ENCODE measurements at regions not wholly inside any gene's neighbourhood (a gene's known extent, or its start where the extent isn't known, plus 50 kb on each side); places are given as distances from the start of the nearest gene placed in this dataset.

DNA sequence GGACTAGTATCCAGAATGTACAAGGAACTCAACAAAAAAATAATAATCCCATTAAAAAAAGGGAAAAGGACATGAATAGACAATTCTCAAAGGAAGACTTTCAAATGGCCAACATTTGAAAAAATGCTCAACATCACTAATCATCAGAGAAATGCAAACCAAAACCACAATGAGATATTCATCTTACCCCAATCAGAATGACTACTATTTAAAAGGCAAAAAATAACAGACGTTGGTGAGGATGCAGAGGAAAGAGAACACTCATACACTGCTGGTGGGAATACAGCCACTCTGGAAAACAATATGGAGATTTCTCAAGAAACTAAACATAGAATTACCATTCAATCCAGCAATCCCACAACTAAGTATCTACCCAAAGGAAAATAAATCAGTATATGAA lies 133.1 kb downstream of the KDR start:
- no peak for DNase-seq (ENCODE audit: low spot score)

DNA sequence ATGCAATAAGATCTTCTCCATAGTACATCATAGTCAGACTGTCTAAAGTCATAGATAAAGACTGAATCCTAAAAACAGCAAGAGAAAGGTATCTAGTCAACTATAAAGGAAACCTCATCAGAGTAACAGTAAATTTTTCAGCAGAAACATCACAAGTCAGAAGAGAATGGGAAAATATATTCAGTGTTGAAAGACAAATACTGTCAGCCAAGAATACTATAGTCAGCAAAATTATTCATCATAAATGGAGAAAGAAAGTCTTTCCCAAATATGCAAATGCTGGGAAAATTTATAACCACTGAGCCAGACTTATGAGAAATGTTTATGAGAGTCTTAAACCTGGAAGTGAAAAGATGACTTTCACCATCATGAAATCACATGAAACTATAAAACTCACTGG lies 136.7 kb downstream of the KDR start:
- no peak for DNase-seq (ENCODE audit: low spot score)

DNA sequence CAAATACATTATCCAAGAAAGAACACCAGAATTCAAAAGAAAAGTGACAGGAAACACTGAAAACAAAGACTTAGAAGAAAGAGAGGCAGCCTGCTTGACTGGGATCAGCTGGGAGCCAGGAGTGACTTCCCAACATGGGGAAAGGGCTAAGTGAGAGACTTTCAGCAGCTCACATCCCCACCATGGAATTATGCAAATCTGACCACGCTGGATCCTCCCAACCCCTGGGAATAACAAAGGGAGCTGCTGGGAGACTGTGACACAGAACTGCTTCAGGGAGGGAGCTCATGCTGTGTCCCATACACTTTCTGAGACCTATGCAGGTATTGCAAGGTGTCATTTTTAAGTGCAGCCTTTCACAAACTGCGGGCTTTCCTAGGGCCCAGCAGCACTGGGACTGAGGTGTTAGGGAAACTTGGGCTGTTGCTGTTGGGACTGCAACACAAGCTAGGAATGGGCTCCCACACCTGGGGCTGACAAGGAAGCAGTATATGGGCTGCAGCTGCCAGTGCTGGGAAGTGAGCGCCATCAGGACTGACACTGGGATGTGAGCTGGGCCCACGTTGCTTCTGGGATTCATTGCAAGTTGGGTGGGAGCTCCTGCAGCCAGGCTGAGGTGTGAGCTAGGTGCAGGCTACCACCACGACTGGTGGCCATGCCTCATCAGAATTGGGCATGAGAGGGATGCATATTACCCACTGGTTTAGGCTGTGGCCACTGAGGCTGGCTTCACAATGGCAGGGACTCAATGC lies 139.1 kb downstream of the KDR start:
- DNase-seq (ENCODE audit: low spot score) = no peak

DNA sequence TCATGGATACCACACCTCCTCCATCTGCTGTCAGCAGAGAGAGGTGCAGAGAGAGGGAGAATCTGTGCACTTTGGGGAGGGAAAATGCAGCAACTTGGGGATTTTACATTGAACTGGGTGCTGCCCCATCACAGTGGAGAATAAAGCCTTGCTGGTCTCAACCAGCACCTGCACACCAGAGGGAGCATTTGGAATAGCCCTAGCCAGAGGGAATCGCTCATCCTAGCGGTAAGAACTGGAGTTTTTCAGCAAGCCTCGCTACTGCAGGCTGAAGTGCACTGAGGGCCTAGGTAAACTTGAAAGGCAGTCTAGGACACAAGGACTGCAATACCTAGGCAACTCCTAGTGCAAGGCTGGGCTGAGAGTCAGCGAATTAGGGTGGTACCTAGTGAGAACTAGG lies 148.7 kb downstream of the KDR start:
- DNase-seq (ENCODE audit: low spot score) = no peak

DNA sequence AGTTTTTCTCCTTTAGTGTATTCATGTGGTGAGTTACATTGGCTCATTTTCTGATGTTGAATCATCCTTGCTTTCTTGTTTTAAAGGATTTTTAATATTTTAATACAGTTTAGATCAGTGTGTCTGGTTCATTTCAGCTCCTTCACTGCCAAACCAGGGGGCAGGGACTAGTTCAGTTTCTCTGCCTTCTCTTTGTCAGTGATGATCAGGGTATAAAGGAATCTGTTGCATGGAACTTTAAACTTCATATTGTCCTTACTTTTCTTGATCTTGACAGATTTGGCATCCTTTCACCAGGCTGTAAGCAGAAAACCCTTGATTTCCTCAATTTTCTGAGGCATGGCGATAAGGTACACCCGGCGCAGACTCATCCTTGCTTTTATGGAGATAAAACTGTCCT lies 149.4 kb downstream of the KDR start:
- DNase-seq (ENCODE audit: low spot score) = no peak

DNA sequence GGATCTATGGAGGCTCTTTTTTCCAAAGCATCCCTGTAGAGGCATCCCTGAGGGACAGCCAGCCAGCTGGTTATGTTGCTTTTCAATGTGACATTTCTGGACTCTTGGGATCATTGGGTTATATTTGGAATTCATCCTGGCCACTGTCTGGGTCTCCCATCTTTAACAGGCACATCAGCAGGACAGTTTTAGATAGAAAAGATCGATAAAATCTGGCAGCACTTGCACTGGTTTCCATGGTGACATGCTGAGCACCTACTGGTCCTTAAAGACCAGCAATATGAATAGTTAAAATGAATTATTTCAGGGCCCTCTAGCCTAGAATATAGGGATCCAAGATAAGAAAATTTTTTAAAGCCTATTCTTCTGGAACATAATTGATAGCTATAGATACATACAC lies 151.6 kb downstream of the KDR start:
- DNase-seq (ENCODE audit: low spot score) = no peak

DNA sequence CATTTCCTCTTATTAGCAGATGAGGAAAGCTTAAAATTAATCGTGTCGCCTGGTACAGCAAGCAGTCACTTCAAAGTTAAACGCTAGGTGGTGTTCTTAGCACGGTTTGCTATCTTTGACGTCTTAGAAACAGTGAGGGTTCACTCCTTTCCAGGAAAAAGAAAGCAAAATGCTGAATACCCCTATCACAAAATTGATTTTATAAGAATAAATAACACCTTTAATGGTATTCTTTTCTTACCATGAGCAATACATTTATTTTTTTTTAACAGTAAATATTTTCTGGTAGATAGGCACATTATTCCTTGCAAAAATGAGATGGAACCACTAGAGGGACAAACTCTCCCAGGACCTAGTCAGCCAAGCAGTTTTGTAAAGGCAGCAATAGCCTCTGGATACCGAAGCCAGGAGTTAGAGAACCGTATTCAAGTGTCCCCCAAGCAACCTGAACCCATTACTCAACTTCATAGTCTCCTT lies 153.9 kb downstream of the KDR start:
- DNase-seq (ENCODE audit: low spot score) = peak; percentile 34

DNA sequence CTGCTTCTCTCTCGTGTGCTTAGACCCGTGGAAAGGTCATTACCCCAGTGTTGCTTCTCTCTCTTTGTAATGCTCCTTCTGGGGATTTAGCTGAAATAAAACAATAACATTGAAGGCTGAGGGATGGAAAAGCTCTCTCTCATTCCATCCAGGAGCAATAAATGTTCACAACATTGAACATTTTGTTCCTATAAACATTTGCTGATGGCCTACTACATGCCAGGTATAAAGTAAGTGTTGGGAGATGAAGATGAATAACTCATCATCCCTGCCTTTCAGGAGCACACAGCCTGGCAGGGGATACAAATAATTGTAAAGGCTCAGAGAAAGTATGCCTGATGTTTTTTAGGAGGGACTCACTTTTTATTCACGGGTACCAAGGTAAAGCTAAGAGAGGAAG lies 158.1 kb downstream of the KDR start:
- no peak for DNase-seq (ENCODE audit: low spot score)

DNA sequence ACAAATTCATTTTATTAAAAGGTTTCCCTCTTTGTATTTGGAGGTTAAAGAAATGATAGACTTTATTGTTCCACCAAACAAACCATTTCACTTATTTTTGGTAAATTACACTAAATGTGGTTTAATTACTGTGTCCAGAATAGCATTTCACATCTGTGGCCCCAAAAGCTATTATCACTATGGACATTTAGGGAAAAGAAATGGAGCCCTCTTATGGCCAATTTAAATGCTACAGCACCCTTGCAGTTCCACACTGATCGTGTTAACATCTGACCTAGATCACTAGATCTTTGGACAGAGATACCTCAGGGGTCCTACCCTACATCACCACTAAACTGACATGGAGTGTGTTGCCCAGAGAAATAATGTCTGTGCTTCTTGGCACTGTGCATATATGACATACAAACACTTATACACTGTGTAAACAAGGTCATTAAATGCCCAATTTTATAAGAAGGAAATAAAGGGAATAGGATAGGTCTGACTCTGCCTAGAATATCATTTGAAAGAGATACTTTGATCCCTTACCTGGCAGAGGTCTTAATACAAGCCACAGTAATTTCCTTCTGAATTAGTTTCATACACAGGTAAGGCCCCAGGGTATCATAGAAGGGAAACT lies 163.9 kb downstream of the KDR start:
- DNase-seq (ENCODE audit: low spot score) = peak; percentile 24

DNA sequence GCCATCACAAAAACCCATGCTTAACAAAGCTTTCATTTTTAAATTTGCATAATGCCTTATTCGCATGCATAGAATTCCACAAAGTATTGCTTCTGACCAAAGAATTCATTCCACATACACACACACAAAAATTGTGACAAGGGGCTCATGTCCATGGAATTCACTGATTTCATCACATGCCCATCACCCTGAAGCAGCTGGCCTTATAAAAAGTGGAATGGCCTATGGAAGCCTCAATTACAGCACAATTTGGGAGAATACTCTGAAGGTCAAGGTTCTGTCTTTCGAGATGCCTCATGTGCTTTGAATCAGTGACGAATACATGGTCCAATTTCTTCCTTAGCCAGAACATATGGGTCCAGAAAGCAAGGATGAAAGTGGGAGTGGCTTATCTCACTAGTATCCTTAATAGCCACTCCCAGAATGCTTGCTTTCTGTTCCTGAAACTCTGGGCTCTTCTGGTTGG lies 165.7 kb downstream of the KDR start:
- no peak for DNase-seq (ENCODE audit: low spot score)

DNA sequence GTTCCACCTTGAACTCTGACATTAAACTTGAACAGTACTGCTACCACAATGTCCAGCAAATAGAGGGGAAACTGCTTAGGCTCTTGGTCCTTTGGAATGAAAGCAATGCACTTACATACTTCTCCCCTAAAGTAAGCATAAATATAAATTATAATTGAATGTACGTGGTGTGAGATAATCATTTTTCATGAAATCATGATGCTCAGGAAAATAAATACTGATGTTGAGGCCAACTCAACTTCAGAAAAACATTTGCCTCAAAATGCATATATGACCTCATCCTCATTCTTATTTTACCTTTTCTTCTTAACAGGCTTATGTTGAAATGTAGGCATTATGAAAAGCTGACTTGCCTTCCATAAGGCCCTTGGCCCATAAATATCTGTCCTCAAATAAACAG lies 166.3 kb downstream of the KDR start:
- no peak for DNase-seq (ENCODE audit: low spot score)

DNA sequence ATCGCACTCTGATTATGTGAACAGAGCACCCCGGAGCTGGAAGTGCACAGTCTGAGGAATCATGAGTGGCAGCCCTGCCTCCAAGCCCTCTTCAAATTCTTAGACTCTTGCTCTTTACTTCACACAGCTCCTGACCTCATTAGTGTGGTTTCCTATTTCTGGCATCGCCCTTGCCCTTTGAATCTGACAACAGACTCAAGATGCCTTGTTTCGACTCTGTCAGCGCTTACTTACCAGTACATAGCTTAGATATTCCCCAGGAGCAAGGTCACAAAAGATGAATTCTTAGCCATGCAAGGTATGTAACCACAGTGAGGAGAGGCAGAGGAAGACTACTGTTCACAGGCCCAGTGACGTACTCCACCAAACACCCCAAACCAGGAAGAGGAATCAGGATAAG lies 167.2 kb downstream of the KDR start:
- DNase-seq (ENCODE audit: low spot score) = no peak

DNA sequence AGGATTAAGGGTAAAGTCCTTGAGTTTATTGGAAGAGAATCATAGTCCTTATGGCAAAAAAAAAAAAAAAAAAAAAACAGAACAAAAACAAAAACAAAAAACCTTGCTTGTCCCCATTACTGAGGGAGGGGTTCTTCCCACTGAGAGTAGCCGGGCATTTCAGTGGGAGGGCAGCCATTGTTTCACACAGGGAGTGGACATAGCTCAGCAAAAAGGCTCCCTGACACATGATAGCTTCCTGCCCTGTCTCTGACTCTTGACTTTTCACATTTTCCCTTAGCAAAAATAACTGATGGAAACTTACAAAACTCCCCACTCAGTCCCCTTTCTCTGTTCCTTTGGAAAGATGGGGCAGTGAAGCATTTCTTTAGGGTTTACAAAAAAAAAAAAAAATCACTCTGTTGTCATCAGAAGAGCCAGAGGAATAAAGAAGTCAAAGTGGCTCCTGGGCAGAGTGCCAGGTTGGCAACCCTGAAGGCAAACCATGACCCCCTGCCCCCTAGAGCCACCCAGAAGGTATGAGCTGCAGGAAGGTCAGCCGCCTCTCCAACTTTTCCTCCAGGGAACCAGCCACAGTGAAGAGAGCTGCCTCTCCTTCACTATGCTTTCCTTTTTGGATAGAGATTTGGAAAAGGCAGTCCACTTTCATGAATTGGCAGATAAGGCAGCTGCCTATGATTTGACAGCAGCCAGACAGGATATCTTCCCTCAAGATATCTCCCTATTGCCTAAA lies 170.6 kb downstream of the KDR start:
- no peak for DNase-seq (ENCODE audit: low spot score)

DNA sequence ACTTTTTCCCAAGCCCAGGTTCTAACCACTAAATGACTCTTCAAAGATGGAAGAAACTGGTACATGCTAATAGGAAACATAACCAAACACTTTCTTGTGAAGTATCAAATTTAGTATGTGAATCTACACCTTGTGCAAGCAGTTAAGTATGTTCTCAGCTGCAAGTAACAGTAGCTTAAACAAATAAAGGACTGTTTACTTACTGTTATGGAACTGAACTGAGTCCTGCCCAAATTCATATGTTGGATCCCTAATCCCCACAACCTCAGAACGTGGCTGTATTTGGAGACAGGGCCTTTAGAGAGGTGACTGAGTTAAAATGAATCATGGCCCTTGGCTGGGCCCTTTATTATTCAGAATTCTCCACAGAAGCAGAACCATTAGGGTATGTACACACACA lies 178.7 kb downstream of the KDR start:
- DNase-seq (ENCODE audit: low spot score) = no peak

DNA sequence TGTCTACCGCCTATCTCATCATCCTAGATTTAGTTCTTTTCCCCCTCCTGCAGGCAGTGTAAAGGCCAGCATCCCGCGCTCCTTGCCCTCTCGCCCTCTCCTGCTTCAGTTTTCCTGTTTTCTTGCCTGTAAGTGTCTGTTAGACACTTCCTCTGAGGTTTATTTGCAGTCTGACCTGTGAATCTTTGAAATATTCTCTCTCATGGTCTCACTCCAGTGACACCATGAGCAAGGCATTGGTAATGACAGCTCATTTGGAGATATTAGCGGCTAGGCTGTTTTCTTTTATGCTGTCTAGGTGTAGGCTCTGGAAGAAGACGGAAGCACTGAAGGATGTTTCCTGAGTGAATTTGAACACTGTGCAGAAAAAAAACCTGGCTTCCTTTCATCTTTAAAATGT lies 179.6 kb downstream of the KDR start:
- DNase-seq (ENCODE audit: low spot score) = no peak

DNA sequence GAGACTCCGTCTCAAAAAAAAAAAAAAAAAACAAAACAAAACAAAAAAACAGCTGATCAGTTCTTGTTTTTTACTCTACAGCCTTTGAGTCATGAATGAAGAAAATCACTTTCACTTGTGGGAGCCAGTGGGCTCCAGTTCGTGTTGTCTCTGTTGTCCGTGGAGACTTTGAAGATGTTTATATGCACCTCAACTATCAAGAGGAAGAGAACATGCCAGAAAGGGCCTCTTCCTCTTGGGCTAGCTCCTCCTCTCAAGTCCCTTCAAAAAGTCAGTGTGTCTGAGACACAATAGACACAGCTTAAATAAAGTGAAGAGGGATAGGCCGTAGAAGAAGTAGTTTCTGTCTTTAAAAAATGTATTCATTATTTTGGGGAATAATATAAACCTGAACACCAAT lies 182.7 kb downstream of the KDR start:
- DNase-seq (ENCODE audit: low spot score) = peak; percentile 25

DNA sequence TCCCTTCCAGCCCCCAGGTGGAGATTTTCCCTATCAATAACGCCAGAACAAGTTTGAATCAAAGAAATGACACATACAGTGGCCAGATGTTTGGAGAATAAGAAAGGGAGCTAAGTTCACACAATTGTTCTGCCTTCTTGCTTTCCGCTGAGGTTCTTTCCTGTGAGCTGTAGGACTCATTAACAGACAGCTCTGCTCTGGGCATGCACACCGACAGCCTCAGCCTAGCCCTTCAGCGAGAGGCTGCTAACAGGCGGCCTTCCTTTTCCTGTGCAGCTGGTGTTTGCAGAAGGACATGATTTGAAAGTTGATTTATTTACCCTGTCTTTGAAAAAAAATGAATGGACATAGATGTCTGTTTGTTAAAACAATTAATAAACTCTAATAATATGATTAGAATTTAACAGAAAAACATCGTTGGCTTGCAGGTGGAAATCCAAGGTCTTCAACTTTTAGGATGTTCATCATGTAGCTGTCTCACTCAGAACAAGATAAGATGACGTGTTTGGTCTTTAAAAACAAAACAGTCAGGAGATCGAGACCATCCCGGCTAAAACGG lies 183.3 kb downstream of the KDR start:
- DNase-seq (ENCODE audit: low spot score) = peak; percentile 8

DNA sequence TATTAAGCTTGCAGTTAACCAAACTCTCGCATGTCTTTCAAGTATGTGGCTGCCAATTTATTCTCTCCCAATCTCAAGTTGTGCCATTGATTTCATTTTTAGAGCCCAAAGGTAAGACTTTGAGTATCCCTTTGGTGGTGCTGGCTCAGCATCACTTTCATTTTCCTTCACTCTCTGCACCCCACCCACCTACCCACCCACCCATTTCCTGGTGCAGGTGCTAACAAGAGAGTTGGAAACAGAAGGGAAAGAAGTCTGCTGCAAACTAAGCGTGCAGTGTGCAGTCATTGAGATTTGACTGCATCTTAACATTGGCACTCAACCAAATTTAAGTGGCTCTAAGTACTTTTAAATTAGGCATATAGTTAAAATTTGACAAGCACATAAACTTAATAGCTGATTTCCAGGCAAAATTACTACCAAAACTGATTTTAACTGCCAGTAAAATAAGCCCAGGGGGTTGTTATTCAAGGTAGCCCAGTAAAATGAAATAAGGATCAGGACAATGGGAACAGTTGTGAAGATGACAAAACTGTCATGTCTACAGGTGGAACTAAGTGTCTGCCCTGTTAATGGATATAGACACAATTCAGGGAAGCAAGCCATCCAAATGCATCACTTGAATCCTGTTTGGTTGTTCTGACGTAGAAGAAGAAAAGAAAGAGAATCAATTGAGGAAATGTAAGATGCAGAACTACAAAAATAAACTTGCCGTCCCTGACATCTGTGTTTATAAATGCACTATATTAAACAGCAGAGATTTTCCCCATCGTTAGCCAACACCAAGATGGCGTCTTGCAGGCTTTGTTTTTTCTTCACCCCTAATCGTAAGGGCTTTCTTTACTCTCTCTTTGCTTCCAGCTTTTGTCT lies 184.2 kb downstream of the KDR start:
- peak; percentile 6 for DNase-seq (ENCODE audit: low spot score)

DNA sequence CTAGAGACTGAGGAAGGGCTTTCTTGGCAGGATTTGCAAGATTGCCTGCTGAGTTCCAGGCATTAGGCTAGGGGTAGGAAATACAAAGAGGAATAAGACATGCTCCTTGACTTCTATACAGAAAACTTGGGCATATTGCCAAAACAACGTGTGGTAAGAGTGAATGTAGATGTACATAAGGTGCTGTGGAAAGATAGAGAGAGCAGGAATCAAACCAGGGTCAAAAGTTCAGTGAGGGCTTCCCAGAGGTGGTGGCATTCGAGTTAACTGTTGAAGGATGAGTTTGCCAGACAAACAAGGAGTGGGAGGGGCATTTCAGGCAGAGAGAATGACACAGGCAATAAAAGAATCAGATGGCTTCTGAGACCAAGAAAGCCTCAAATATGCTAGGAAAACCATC lies 187.9 kb downstream of the KDR start:
- DNase-seq (ENCODE audit: low spot score) = no peak

DNA sequence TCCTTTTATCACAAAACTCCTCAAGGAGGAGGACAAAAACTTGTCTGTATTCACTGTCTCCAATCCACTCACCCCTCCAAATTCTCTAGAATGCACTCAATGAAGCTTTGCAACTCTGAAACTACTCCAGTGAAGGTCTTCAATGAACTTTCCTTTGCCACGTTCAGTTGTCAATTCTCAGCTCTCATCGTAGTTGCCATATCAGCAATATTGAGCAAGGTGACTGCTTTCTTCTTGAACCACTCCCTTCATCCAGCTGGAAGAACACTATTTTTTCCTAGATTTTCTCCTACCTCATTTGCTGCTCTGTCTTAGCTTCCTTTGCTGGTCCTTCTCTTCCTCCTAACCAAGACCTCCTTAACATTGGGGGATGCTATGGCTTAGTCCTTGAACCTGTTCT lies 191.8 kb downstream of the KDR start:
- no peak for DNase-seq (ENCODE audit: low spot score)

DNA sequence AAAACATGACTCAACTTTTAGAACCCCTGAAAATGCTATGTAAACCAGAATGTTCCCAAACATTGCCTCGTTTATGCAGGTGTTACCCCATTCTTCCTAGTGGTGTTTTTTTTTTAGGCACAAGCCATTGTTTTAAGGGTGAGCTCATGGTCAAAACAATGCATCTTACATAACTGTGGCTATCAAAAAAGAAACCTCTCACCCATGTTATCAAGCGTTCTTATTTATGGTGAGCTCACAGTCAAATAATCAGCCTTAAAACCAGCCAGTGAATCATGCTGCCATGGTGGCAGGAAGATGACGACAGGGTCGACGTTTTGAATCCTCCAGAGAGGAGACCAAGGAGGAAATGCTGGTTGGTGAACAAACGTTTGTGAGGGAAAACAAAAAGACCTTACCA lies 195.2 kb downstream of the KDR start:
- DNase-seq (ENCODE audit: low spot score) = no peak

DNA sequence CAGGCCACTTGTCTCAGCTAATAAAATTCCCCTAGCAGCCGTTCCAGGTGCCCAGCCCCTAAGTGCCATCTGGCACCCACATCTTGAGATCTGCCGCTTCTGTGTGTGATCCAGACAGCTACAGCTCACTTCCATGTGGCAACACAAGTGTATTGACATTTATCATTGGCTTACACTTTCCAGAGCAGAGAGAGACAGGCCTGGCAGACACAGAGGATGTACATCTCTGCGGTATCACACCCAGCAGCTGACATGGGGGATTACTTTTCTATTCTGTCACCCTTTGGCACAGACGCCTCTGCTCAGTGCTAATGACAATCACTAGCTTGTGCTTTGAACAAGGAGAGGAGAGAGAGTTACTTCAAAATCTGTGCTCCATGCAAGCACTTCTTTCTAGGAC lies 195.9 kb downstream of the KDR start:
- no peak for DNase-seq (ENCODE audit: low spot score)

Data from activated CD4-positive, alpha-beta T cell treated with anti-CD3 and anti-CD28 coated beads, Interleukin-2, Interleukin-4, amounts not matched to agents 100 ng/mL and 50 ng/mL, durations not matched to agents 16 hours and 8 hours (primary cell).